WTC11 (cell line): ENCODE measurements at regions not wholly inside any gene's neighbourhood (a gene's known extent, or its start where the extent isn't known, plus 50 kb on each side); places are given as distances from the start of the nearest gene placed in this dataset.

Experiments used
- ATAC-seq: fragments of 200-7000 bp; cut with Tn5 transposase; 2 replicates; pipeline ENCODE4 v1.10.0; 2021; ENCODE audit warnings: mild to moderate bottlenecking, moderate library complexity
- CTCF ChIA-PET: fragments of 300-600 bp; sonication (Branson Sonifier 250); formaldehyde crosslinking; loops from one replicate; lab custom pipeline; 2021; ENCODE audit warnings: antibody characterized with exemption; lab: Charles Lee
- POLR2A ChIA-PET: fragments of 350-600 bp; sonication (Branson Sonifier 250); formaldehyde crosslinking; loops from one replicate; lab custom pipeline; 2021; ENCODE audit warnings: antibody characterized with exemption; lab: Charles Lee
- DNase-seq: peaks from one replicate; pipeline ENCODE4 v3.0.0; 2021; ENCODE audit warnings: low spot score
- H3K27ac Mint-ChIP-seq: 2 replicates; pipeline ENCODE4 v1.8.0; 2021; ENCODE audit warnings: mixed read lengths
- H3K27me3 Mint-ChIP-seq: 2 replicates; pipeline ENCODE4 v1.8.0; 2021; ENCODE audit warnings: low read depth, mild to moderate bottlenecking, moderate library complexity, mixed read lengths
- H3K36me3 Mint-ChIP-seq: 2 replicates; pipeline ENCODE4 v1.8.0; 2021; ENCODE audit warnings: mixed read lengths
- H3K4me1 Mint-ChIP-seq: 2 replicates; pipeline ENCODE4 v1.8.0; 2022; ENCODE audit warnings: mixed read lengths
- H3K4me3 Mint-ChIP-seq: 2 replicates; pipeline ENCODE4 v1.8.0; 2021; ENCODE audit warnings: mild to moderate bottlenecking, moderate library complexity, mixed read lengths
- H3K9me3 Mint-ChIP-seq: 2 replicates; pipeline ENCODE4 v1.8.0; 2021; ENCODE audit warnings: mixed read lengths
- CTCF ChIP-seq: fragments of 200-600 bp; IDR thresholded peaks from 2 replicates; pipeline ENCODE4 v1.8.0; 2022; ENCODE audit warnings: antibody characterized with exemption
- ELF4 ChIP-seq: sonication (generic); formaldehyde crosslinking; IDR thresholded peaks from 2 replicates; pipeline ENCODE4 v1.8.1; 2022; ENCODE audit warnings: low read depth, mild to moderate bottlenecking, moderate library complexity, missing genetic modification reagents
- KAT7 ChIP-seq: sonication (generic); formaldehyde crosslinking; IDR thresholded peaks from 2 replicates; pipeline ENCODE4 v1.8.1; 2023; ENCODE audit warnings: missing genetic modification reagents, mild to moderate bottlenecking, borderline replicate concordance
- MAX ChIP-seq: sonication (generic); formaldehyde crosslinking; IDR thresholded peaks from 2 replicates; pipeline ENCODE4 v1.8.0; 2022; ENCODE audit warnings: mild to moderate bottlenecking, missing genetic modification reagents
- NR2C2 ChIP-seq: sonication (generic); formaldehyde crosslinking; IDR thresholded peaks from 2 replicates; pipeline ENCODE4 v1.8.0; 2022; ENCODE audit warnings: mild to moderate bottlenecking, missing genetic modification reagents
- NR3C1 ChIP-seq: sonication (generic); formaldehyde crosslinking; conservative IDR thresholded peaks from 2 replicates; pipeline ENCODE4 v1.8.1; 2023; ENCODE audit warnings: low read depth, mild to moderate bottlenecking, missing genetic modification reagents
- TEAD1 ChIP-seq: sonication (generic); formaldehyde crosslinking; IDR thresholded peaks from 2 replicates; pipeline ENCODE4 v1.8.0; 2022; ENCODE audit warnings: mild to moderate bottlenecking, missing genetic modification reagents
- TEAD4 ChIP-seq: sonication (generic); formaldehyde crosslinking; IDR thresholded peaks from 2 replicates; pipeline ENCODE4 v1.8.0; 2022; ENCODE audit warnings: mild to moderate bottlenecking, missing genetic modification reagents
- ZNF219 ChIP-seq: sonication (generic); formaldehyde crosslinking; IDR thresholded peaks from 2 replicates; pipeline ENCODE4 v1.8.0; 2023; ENCODE audit warnings: missing genetic modification reagents, mild to moderate bottlenecking, borderline replicate concordance
- ZNF263 ChIP-seq: sonication (generic); formaldehyde crosslinking; IDR thresholded peaks from 2 replicates; pipeline ENCODE4 v1.8.1; 2022; ENCODE audit warnings: low read depth, mild to moderate bottlenecking, moderate library complexity, missing genetic modification reagents
- ZNF396 ChIP-seq: fragments of 250-450 bp; sonication (Bioruptor Pico); IDR thresholded peaks from 2 replicates; pipeline ENCODE4 v1.8.0; 2021; ENCODE audit warnings: mild to moderate bottlenecking, moderate library complexity, borderline replicate concordance
- TF ChIP-seq, protein P1 (sequence below): sonication (generic); formaldehyde crosslinking; IDR thresholded peaks from 2 replicates; pipeline ENCODE4 v1.8.1; 2022; ENCODE audit warnings: mild to moderate bottlenecking, missing genetic modification reagents, moderate library complexity, borderline replicate concordance
- TF ChIP-seq, protein P2 (sequence below): sonication (generic); formaldehyde crosslinking; IDR thresholded peaks from 2 replicates; pipeline ENCODE4 v1.8.0; 2022; ENCODE audit warnings: mild to moderate bottlenecking, missing genetic modification reagents
- TF ChIP-seq, protein P3 (sequence below): fragments of 250-450 bp; sonication (Bioruptor Pico); IDR thresholded peaks from 2 replicates; pipeline ENCODE4 v1.9.0; 2021; ENCODE audit warnings: mild to moderate bottlenecking, borderline replicate concordance
- TF ChIP-seq, protein P4 (sequence below): sonication (generic); formaldehyde crosslinking; IDR thresholded peaks from 2 replicates; pipeline ENCODE4 v1.8.1; 2023; ENCODE audit warnings: mild to moderate bottlenecking, moderate library complexity, missing genetic modification reagents

- Mint-ChIP-seq H3K9me3 (peaks cover 6% of the 10 kb centered on the region; the same call in 1 of the 2 replicates), H3K27ac (no peak overlapping the region), H3K27me3 (peaks cover 13% of the 10 kb centered on the region)
- TF ChIP-seq, protein P1, sequence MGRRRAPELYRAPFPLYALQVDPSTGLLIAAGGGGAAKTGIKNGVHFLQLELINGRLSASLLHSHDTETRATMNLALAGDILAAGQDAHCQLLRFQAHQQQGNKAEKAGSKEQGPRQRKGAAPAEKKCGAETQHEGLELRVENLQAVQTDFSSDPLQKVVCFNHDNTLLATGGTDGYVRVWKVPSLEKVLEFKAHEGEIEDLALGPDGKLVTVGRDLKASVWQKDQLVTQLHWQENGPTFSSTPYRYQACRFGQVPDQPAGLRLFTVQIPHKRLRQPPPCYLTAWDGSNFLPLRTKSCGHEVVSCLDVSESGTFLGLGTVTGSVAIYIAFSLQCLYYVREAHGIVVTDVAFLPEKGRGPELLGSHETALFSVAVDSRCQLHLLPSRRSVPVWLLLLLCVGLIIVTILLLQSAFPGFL (CRISPR knock-in tag), result no peak
- TF ChIP-seq MAX (CRISPR knock-in tag), result no peak
- TF ChIP-seq KAT7, result no peak
- TF ChIP-seq NR3C1, result no peak
- TF ChIP-seq, protein P2, sequence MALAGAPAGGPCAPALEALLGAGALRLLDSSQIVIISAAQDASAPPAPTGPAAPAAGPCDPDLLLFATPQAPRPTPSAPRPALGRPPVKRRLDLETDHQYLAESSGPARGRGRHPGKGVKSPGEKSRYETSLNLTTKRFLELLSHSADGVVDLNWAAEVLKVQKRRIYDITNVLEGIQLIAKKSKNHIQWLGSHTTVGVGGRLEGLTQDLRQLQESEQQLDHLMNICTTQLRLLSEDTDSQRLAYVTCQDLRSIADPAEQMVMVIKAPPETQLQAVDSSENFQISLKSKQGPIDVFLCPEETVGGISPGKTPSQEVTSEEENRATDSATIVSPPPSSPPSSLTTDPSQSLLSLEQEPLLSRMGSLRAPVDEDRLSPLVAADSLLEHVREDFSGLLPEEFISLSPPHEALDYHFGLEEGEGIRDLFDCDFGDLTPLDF (CRISPR knock-in tag), result no peak
- no peak for TF ChIP-seq TEAD1 (CRISPR knock-in tag)
- TF ChIP-seq ELF4 (CRISPR knock-in tag), result no peak
- TF ChIP-seq, protein P3, sequence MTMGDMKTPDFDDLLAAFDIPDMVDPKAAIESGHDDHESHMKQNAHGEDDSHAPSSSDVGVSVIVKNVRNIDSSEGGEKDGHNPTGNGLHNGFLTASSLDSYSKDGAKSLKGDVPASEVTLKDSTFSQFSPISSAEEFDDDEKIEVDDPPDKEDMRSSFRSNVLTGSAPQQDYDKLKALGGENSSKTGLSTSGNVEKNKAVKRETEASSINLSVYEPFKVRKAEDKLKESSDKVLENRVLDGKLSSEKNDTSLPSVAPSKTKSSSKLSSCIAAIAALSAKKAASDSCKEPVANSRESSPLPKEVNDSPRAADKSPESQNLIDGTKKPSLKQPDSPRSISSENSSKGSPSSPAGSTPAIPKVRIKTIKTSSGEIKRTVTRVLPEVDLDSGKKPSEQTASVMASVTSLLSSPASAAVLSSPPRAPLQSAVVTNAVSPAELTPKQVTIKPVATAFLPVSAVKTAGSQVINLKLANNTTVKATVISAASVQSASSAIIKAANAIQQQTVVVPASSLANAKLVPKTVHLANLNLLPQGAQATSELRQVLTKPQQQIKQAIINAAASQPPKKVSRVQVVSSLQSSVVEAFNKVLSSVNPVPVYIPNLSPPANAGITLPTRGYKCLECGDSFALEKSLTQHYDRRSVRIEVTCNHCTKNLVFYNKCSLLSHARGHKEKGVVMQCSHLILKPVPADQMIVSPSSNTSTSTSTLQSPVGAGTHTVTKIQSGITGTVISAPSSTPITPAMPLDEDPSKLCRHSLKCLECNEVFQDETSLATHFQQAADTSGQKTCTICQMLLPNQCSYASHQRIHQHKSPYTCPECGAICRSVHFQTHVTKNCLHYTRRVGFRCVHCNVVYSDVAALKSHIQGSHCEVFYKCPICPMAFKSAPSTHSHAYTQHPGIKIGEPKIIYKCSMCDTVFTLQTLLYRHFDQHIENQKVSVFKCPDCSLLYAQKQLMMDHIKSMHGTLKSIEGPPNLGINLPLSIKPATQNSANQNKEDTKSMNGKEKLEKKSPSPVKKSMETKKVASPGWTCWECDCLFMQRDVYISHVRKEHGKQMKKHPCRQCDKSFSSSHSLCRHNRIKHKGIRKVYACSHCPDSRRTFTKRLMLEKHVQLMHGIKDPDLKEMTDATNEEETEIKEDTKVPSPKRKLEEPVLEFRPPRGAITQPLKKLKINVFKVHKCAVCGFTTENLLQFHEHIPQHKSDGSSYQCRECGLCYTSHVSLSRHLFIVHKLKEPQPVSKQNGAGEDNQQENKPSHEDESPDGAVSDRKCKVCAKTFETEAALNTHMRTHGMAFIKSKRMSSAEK (CRISPR knock-in tag), result no peak
- TF ChIP-seq NR2C2, result no peak
- TF ChIP-seq ZNF396, result no peak
- no peak for TF ChIP-seq ZNF263
- TF ChIP-seq ZNF219 (CRISPR knock-in tag), result no peak
- TF ChIP-seq TEAD4, result no peak
- TF ChIP-seq, protein P4, sequence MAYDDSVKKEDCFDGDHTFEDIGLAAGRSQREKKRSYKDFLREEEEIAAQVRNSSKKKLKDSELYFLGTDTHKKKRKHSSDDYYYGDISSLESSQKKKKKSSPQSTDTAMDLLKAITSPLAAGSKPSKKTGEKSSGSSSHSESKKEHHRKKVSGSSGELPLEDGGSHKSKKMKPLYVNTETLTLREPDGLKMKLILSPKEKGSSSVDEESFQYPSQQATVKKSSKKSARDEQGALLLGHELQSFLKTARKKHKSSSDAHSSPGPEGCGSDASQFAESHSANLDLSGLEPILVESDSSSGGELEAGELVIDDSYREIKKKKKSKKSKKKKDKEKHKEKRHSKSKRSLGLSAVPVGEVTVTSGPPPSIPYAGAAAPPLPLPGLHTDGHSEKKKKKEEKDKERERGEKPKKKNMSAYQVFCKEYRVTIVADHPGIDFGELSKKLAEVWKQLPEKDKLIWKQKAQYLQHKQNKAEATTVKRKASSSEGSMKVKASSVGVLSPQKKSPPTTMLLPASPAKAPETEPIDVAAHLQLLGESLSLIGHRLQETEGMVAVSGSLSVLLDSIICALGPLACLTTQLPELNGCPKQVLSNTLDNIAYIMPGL (CRISPR knock-in tag), result no peak
- TF ChIP-seq CTCF, result no peak
- TF ChIP-seq, all 79 proteins: peak for 0
- no peaks in the 10 kb centered on the region for H3K36me3 Mint-ChIP-seq
- ChIA-PET CTCF (interaction anchor here (1.5 kb wide), 1 partner anchor 12 kb away, joined by 3 read pairs; no protein-coding TSS in a partner anchor), POLR2A (no interaction called here)
- H3K4me1 Mint-ChIP-seq, result peaks cover 55% of the 10 kb centered on the region
- DNase-seq (no peak), ATAC-seq (no peak)
- H3K4me3 Mint-ChIP-seq, result no peak overlapping the region
Measured at GRCh38 chr4:3832536-3833220, 66.5 kb downstream of the ADRA2C start.
